Stimulated activated CD8-positive, alpha-beta memory T cell treated with anti-CD3 and anti-CD28 coated beads, Interleukin-4, amount 100 ng/mL, for 24 hours (primary cell): ENCODE measurements at regions not wholly inside any gene's neighbourhood (a gene's known extent, or its start where the extent isn't known, plus 50 kb on each side); places are given as distances from the start of the nearest gene placed in this dataset.

Experiments used
- DNase-seq: peaks from one replicate; pipeline ENCODE4 v3.0.0-alpha.2; 2020; ENCODE audit warnings: low read depth

- no peak for DNase-seq
Observed at GRCh38 chr19:31560086-31561060, 211.1 kb upstream of the TSHZ3 start.

- no peak for DNase-seq
Observed at GRCh38 chr19:31562966-31563612, 213.9 kb upstream of the TSHZ3 start.

GRCh38 chr19:31567776-31568175 lies 218.5 kb upstream of the TSHZ3 start:
- no peak for DNase-seq

GRCh38 chr19:31568724-31569123 lies 219.5 kb upstream of the TSHZ3 start:
- DNase-seq, result no peak

- no peak for DNase-seq
Observed at GRCh38 chr19:31570718-31571117, 221.5 kb upstream of the TSHZ3 start.

GRCh38 chr19:31572102-31572975 lies 223.1 kb upstream of the TSHZ3 start:
- no peak for DNase-seq

- DNase-seq, result no peak
Observed at GRCh38 chr19:31572976-31573298, 223.7 kb upstream of the TSHZ3 start.

- no peak for DNase-seq
Observed at GRCh38 chr19:31574251-31574973, 225.2 kb upstream of the TSHZ3 start.

GRCh38 chr19:31575846-31576335 lies 226.7 kb upstream of the TSHZ3 start:
- no peak for DNase-seq

GRCh38 chr19:31578326-31578725 lies 229.1 kb upstream of the TSHZ3 start:
- DNase-seq, result no peak

GRCh38 chr19:31583148-31583547 lies 233.9 kb upstream of the TSHZ3 start:
- DNase-seq, result no peak

- DNase-seq, result no peak
Observed at GRCh38 chr19:31586282-31586681, 237.0 kb upstream of the TSHZ3 start.

GRCh38 chr19:31589109-31589508 lies 239.9 kb upstream of the TSHZ3 start:
- no peak for DNase-seq

GRCh38 chr19:31591258-31591657 lies 242.0 kb upstream of the TSHZ3 start:
- DNase-seq, result no peak

- no peak for DNase-seq
Observed at GRCh38 chr19:31592456-31592855, 243.2 kb upstream of the TSHZ3 start.

GRCh38 chr19:31594701-31595100 lies 245.5 kb upstream of the TSHZ3 start:
- no peak for DNase-seq

GRCh38 chr19:31595521-31595920 lies 246.3 kb upstream of the TSHZ3 start:
- no peak for DNase-seq

- no peak for DNase-seq
Observed at GRCh38 chr19:31596751-31597150, 247.5 kb upstream of the TSHZ3 start.

GRCh38 chr19:31597616-31598015 lies 248.4 kb upstream of the TSHZ3 start:
- DNase-seq, result no peak

- DNase-seq, result no peak
Observed at GRCh38 chr19:31598730-31599238, 249.5 kb upstream of the TSHZ3 start.

- DNase-seq, result no peak
Observed at GRCh38 chr19:31600731-31601295, 251.6 kb upstream of the TSHZ3 start.
